Adrenal gland (tissue), 9 donors: ENCODE measurements at regions not wholly inside any gene's neighbourhood (a gene's known extent, or its start where the extent isn't known, plus 50 kb on each side); places are given as distances from the start of the nearest gene placed in this dataset.

ENCODE experiments used
- DNase-seq, 7 donors: peaks; one replicate each; pipeline ENCODE4 v3.0.0-alpha.2; 2019 to 2020
- H3K27ac ChIP-seq, 5 donors: fragments of 200-600 bp; sonication (generic) in 4 of 5; 1 replicate in 3 of 5; 2 replicates in 2 of 5; pipeline versions ENCODE4 v1.5.1 to v1.8.0; 2016 to 2020; ENCODE audit warnings: mild to moderate bottlenecking in 1 of 5
- H3K27me3 ChIP-seq: fragments of 200-600 bp; 2 replicates; pipeline ENCODE4 v1.8.0; 2021
- H3K36me3 ChIP-seq, 2 donors: fragments of 200-600 bp; replicated peaks in 1 of 2; 1 replicate in 1 of 2; 2 replicates in 1 of 2; pipeline versions ENCODE4 v1.5.1 to v1.8.0; 2018 to 2022
- H3K4me1 ChIP-seq, 2 donors: fragments of 200-600 bp; replicated peaks in 1 of 2; 1 replicate in 1 of 2; 2 replicates in 1 of 2; pipeline versions ENCODE4 v1.5.1 to v1.8.0; 2018 to 2021
- H3K4me3 ChIP-seq, 4 donors: fragments of 200-600 bp; sonication (generic) in 3 of 4; one replicate each; pipeline ENCODE4 v1.5.1; 2016 to 2018
- H3K9me3 ChIP-seq, 3 donors: fragments of 200-600 bp; sonication (generic) in 1 of 3; replicated peaks in 1 of 3; 1 replicate in 2 of 3; 2 replicates in 1 of 3; pipeline versions ENCODE4 v1.5.1 to v1.8.0; 2016 to 2021
- CTCF ChIP-seq, 6 experiments: fragments of 450-650 bp in 4 of 6; fragments of 200-600 bp in 2 of 6; sonication (generic) in 1 of 6; IDR thresholded peaks; 1 replicate in 5 of 6; 2 replicates in 1 of 6; pipeline versions ENCODE4 v1.5.1 to v1.8.0; 2016 to 2021; ENCODE audit warnings: antibody characterized with exemption in 6 of 6, mild to moderate bottlenecking in 2 of 6, moderate library complexity in 1 of 6
- POLR2A ChIP-seq, 2 donors: fragments of 450-650 bp; IDR thresholded peaks; one replicate each; pipeline ENCODE4 v1.6.1; 2017; ENCODE audit warnings: antibody characterized with exemption in 2 of 2, mild to moderate bottlenecking in 2 of 2, moderate library complexity in 1 of 2
- WGBS, 4 donors: extraction: QIAGEN DNeasy Blood & Tissue Kit in 2 of 4; methylation state at CpG; one replicate each; pipeline versions ENCODE4 v1.1.5 to v1.1.7; 2013 to 2017; 5-methylcytosine and 5-hydroxymethylcytosine counted together
- intact Hi-C, 2 donors: fragments of 100-400 bp; cut with DNase I; formaldehyde crosslinking; loops; one replicate each; pipeline versions ENCODE4 v1.14.1 to v1.15.0; 2022 to 2023
- donor health status: healthy with polysubstance abuse.
- donor health status: Bipolar disorder and iron deficiency.
- donor health status: DM: yes; HTN: yes; CAD: no.
- donor health status: DM: no; HTN: no; CAD: no.
- donor health status: DM: no; HTN: no; CAD: no.

GRCh38 chr17:14405189-14405588 is 104.3 kb downstream of the HS3ST3B1 start:
- H3K9me3 ChIP-seq: no peaks in the 10 kb centered on the region
- WGBS, 4 donors: 70 to 81% (median 74%) methylated on average over 4 of the region's 4 CpGs
- no peak for TF ChIP-seq POLR2A (IDR thresholded peaks at IDR 0.05)
- TF ChIP-seq CTCF (IDR thresholded peaks at IDR 0.05): no peak
- no peaks in the 10 kb centered on the region for H3K4me1 ChIP-seq
- DNase-seq: no peak
- no peak overlapping the region for H3K27ac ChIP-seq
- no peaks in the 10 kb centered on the region for H3K27me3 ChIP-seq
- no peak overlapping the region for H3K4me3 ChIP-seq
- H3K36me3 ChIP-seq: no peaks in the 10 kb centered on the region
- intact Hi-C loops: no loop called here
